ENCODE measurements at regions not wholly inside any gene's neighbourhood (a gene's known extent, or its start where the extent isn't known, plus 50 kb on each side); places are given as distances from the start of the nearest gene placed in this dataset.

DNA sequence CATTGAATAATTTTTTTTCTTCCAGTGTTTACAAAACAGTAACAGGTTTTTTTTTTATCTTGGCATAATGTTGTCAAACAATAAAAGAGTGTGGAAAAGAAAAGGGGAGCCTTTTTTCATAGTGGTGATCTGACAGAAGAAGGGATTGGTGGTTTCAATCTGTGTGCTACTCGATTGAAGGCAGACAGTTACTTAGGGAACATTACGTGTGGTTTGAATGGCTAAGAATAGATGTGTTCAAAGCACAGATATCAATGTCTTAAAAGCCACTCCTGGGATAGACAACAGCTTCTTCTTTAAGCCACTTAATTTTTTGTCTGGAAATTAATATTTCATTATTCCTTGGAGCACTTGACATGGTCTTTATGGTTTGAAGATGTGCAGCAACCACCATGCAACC lies 558.6 kb upstream of the ADGRL2 start:
- H3K9me3 ChIP-seq, result no peaks in the 10 kb centered on the region
- no peaks in the 10 kb centered on the region for H3K36me3 ChIP-seq
- ATAC-seq (no peak), DNase-seq (no peak)
- no peaks in the 10 kb centered on the region for H3K4me1 ChIP-seq
- no peak overlapping the region for H3K4me3 ChIP-seq
- intact Hi-C loops (cut with DNase I), result no loop called here
- H3K27ac ChIP-seq, result no peak overlapping the region
- H3K27me3 ChIP-seq, result no peaks in the 10 kb centered on the region
- TF ChIP-seq, protein P1, sequence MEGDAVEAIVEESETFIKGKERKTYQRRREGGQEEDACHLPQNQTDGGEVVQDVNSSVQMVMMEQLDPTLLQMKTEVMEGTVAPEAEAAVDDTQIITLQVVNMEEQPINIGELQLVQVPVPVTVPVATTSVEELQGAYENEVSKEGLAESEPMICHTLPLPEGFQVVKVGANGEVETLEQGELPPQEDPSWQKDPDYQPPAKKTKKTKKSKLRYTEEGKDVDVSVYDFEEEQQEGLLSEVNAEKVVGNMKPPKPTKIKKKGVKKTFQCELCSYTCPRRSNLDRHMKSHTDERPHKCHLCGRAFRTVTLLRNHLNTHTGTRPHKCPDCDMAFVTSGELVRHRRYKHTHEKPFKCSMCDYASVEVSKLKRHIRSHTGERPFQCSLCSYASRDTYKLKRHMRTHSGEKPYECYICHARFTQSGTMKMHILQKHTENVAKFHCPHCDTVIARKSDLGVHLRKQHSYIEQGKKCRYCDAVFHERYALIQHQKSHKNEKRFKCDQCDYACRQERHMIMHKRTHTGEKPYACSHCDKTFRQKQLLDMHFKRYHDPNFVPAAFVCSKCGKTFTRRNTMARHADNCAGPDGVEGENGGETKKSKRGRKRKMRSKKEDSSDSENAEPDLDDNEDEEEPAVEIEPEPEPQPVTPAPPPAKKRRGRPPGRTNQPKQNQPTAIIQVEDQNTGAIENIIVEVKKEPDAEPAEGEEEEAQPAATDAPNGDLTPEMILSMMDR (IDR thresholded peaks at IDR 0.05), result no peak

DNA sequence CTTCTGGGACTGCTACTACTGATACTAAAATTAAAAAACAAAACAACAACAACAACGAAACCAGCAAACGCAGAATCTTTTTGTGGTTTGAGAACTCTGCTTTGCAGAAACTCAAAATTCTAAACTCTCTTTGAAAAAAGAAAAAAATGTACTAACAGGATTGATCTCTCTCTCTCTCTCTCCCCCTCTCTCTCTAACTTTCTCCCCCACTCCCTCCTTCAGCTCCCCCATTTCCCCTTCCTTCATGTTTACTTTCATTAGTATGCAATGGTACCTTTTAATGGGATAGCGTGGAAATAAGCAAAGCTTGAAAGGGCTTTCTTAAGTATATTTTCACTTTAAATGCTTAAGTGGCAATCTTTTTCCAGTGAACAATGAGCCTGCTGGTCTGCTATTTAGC lies 562.6 kb upstream of the ADGRL2 start:
- no peak overlapping the region for H3K27ac ChIP-seq
- no peaks in the 10 kb centered on the region for H3K27me3 ChIP-seq
- no peaks in the 10 kb centered on the region for H3K36me3 ChIP-seq
- no peaks in the 10 kb centered on the region for H3K9me3 ChIP-seq
- ATAC-seq, result no peak
- peak overlapping the region; percentile 31 for H3K4me3 ChIP-seq
- DNase-seq, result no peak
- intact Hi-C loops (cut with DNase I), result no loop called here
- no peaks in the 10 kb centered on the region for H3K4me1 ChIP-seq
- TF ChIP-seq, protein P1 (IDR thresholded peaks at IDR 0.05), result no peak

DNA sequence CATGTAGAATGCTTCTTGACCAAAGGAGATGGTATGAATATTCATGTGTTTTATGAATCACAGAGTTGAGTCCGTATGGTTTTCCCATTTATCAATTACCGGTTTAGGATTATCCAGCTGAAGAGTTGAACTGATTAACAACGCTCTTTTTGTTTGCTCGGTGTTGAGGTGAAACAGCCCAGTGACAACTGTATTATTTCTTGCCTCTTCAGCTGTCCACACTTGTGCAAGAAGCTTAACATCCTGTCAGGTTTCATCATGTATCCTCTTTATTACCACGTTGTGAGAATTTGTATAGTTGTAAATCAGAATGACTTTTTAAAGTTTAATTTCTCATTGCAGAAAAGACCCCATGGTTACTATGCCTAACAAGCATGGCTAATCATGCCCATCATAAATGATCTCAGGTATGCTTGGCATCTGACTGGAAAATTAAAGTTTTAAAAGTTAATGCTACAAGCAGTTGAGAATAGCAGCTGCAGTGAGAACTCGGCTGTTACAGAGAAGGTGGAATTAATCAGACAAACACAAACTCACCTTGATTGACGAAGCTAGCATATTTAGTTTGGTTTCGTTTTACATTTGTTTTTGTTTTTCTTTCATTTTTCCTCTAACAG lies 563.2 kb upstream of the ADGRL2 start:
- H3K27ac ChIP-seq, result no peak overlapping the region
- no peak for ATAC-seq
- intact Hi-C loops (cut with DNase I), result no loop called here

DNA sequence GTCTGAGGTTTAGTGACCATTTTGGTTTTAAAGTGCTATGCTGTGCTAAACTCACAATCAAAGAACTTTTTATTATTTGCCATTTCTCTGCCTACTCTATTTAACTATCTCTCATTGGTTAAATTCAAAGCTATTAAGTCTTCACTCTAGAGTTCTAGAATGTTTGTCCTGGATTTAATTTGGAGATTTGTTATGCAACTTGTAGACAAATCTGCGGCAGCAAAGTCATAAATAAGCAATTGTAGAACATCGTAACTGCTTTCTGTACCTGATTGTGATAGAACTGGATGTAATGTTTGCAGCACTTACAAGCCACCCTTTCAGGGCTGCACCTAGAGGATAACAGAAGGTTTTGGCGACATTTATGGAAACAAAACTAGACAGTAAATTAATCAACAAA lies 566.5 kb upstream of the ADGRL2 start:
- TF ChIP-seq, protein P1 (IDR thresholded peaks at IDR 0.05), result no peak
- H3K9me3 ChIP-seq, result no peaks in the 10 kb centered on the region
- H3K36me3 ChIP-seq, result no peaks in the 10 kb centered on the region
- no peak for ATAC-seq
- no peak for DNase-seq
- H3K4me3 ChIP-seq, result no peak overlapping the region
- H3K27ac ChIP-seq, result no peak overlapping the region
- H3K27me3 ChIP-seq, result no peaks in the 10 kb centered on the region
- H3K4me1 ChIP-seq, result no peaks in the 10 kb centered on the region
- intact Hi-C loops (cut with DNase I), result no loop called here

More for the DNA sequence above, 563.2 kb upstream of the ADGRL2 start:
- no peaks in the 10 kb centered on the region for H3K36me3 ChIP-seq
- peak overlapping the region; percentile 31 for H3K4me3 ChIP-seq
- TF ChIP-seq, protein P1 (IDR thresholded peaks at IDR 0.05), result no peak
- H3K4me1 ChIP-seq, result no peaks in the 10 kb centered on the region
- no peaks in the 10 kb centered on the region for H3K9me3 ChIP-seq
- DNase-seq, result no peak
- H3K27me3 ChIP-seq, result no peaks in the 10 kb centered on the region

DNA sequence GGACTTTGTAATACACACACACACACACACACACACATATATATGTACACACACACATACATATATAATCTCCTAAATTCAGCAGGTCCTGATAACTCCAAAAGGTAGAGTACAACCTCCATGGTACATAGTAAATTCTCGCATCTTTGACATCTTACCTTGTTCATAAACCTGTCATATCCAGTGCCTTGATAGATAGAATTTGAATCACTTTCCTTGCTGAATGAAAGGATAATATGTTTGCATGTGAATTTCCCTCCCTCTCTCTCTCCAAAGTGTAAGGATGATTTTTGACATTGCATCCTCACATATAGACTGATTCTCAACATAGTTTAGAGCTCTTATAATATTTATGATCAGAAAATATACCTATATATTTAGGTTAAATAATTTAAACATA lies 567.1 kb upstream of the ADGRL2 start:
- H3K4me1 ChIP-seq, result no peaks in the 10 kb centered on the region
- intact Hi-C loops (cut with DNase I), result no loop called here
- TF ChIP-seq, protein P1 (IDR thresholded peaks at IDR 0.05), result no peak

DNA sequence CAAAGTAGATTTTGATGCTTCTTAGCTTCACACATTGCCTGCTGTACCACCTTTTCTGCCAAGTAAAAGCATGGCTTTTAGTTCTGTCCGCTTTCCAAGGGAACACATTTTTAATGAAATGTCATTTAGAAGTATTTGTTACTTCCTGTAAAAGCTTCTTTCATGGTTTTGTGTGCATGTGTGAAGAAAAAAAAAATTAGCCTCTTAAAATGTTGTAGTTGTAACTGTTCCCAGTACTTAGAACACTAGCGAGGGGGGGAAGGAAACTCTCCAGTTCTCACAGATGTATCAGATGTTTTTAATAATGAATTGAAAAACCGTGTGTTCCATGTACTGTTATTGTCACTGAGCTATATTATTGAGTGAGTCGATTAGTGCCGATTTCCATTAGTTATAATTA lies 568.3 kb upstream of the ADGRL2 start:
- Histone ChIP-seq H3K4me3 (no peak overlapping the region), H3K4me1 (no peaks in the 10 kb centered on the region), H3K27me3 (no peaks in the 10 kb centered on the region), H3K9me3 (no peaks in the 10 kb centered on the region), H3K27ac (no peak overlapping the region), H3K36me3 (no peaks in the 10 kb centered on the region)
- no peak for ATAC-seq
- TF ChIP-seq, protein P1 (IDR thresholded peaks at IDR 0.05), result no peak
- no peak for DNase-seq
- intact Hi-C loops (cut with DNase I), result no loop called here

More for the DNA sequence above, 567.1 kb upstream of the ADGRL2 start:
- Histone ChIP-seq H3K9me3 (no peaks in the 10 kb centered on the region), H3K27me3 (no peaks in the 10 kb centered on the region), H3K4me3 (no peak overlapping the region), H3K27ac (no peak overlapping the region), H3K36me3 (no peaks in the 10 kb centered on the region)
- DNase-seq, result no peak
- ATAC-seq, result no peak
